AG09309 (cell line): ENCODE measurements at regions not wholly inside any gene's neighbourhood (a gene's known extent, or its start where the extent isn't known, plus 50 kb on each side); places are given as distances from the start of the nearest gene placed in this dataset.

Experiments
- DNase-seq: peaks from one replicate; pipeline ENCODE4 v3.0.0-alpha.2; 2010; ENCODE audit warnings: low read depth
- H3K4me3 ChIP-seq: 2 replicates; pipeline ENCODE4 v1.5.1; 2011; ENCODE audit warnings: mild to moderate bottlenecking, low read depth, low read length, moderate library complexity; ENCODE audit not compliant: control insufficient read depth
- TF ChIP-seq, protein P1 (sequence below): IDR thresholded peaks from 2 replicates; pipeline ENCODE4 v1.5.1; 2011; ENCODE audit warnings: mild to moderate bottlenecking, low read depth, low read length, inconsistent platforms; ENCODE audit not compliant: insufficient read depth, control insufficient read depth; ENCODE audit errors: missing control alignments

DNA sequence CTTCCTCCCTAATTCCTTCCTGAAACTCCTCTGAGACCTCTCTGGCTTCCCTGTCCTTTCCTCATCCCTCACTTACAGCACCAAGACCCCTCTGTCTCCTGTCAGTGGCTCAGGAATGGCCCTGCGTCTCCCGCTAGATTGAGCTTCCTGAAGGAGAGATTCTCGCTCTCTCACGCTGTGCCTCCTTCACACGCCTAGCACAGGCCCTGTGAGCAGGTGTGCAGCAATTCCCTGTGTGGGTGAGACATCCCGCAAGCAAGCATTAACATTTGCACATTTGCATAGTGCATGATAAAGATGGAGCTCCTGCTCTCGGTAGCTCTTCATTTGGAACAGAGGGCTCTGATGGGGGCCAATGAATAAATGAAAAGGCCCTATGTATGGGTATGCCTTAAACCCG is 159.8 kb downstream of the ADAMTS15 start:
- no peak overlapping the region for H3K4me3 ChIP-seq
- no peak for DNase-seq
- TF ChIP-seq, protein P1, sequence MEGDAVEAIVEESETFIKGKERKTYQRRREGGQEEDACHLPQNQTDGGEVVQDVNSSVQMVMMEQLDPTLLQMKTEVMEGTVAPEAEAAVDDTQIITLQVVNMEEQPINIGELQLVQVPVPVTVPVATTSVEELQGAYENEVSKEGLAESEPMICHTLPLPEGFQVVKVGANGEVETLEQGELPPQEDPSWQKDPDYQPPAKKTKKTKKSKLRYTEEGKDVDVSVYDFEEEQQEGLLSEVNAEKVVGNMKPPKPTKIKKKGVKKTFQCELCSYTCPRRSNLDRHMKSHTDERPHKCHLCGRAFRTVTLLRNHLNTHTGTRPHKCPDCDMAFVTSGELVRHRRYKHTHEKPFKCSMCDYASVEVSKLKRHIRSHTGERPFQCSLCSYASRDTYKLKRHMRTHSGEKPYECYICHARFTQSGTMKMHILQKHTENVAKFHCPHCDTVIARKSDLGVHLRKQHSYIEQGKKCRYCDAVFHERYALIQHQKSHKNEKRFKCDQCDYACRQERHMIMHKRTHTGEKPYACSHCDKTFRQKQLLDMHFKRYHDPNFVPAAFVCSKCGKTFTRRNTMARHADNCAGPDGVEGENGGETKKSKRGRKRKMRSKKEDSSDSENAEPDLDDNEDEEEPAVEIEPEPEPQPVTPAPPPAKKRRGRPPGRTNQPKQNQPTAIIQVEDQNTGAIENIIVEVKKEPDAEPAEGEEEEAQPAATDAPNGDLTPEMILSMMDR: no peak

DNA sequence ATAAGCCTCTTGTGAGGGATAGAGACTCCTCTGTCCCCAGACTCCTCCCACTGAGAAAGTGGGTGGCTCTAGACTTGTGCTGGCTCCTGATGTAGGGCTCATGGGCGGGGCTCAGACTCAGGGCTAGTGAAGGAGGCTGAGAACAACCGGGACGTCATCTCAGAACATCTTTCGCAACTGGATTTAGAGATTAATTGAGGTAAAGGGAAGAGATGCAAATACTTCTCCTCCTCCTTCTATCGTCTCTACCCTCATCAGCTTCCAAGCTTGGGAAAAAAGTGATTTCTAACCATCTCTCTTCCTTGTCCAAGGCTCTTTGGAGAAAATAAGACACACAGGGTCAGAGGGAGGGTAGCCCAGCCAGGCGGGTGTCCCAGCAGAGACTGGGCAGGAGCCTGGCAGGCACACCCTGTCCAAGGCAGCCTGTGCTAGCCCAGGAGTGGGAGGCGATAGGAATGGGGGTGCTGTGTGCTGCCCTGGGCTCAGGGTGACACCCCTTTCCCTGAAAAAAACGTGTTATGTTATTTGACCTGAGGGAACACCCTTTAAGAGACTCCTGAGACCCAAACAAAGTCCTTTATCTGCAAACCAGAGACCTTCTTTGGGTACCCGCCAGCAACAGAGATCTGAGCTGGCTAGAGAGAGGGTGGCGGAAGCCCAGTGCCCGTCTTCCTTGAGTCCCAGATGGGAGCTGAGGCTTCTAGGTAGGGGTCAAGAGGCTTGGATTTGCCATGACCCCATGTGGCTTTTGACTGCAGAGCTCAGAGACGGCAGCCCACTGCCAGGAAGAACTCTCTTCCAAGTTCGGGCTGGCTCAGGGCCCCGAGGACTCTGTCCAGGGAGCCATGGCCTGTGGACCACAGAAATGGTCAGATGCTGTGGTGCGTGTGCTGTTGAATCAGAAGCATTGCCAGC is 160.9 kb downstream of the ADAMTS15 start:
- no peak for DNase-seq
- TF ChIP-seq, protein P1: no peak
- no peak overlapping the region for H3K4me3 ChIP-seq

DNA sequence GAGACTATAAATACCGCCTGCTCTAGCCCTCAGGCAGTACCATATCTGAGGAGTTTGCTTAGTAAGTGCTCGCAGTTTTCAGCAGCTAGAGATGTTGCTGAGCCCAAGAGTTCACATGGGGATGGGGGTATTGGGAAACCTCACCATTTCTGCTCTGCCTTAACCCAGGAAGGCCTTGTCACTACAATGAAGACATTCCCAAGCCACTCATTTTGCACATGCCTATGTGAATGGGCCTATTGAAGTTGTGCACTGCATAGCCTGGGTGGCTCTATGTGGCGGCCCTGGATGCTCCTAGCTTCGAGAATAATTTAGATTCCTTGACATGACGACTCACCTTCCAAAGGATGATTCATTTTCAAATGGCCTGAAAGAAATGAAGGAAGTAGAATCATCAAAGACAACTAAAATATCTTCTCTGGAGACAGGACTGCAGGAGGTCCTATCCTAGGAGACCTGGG is 163.4 kb downstream of the ADAMTS15 start:
- H3K4me3 ChIP-seq: no peak overlapping the region
- DNase-seq: no peak
- TF ChIP-seq, protein P1: no peak

DNA sequence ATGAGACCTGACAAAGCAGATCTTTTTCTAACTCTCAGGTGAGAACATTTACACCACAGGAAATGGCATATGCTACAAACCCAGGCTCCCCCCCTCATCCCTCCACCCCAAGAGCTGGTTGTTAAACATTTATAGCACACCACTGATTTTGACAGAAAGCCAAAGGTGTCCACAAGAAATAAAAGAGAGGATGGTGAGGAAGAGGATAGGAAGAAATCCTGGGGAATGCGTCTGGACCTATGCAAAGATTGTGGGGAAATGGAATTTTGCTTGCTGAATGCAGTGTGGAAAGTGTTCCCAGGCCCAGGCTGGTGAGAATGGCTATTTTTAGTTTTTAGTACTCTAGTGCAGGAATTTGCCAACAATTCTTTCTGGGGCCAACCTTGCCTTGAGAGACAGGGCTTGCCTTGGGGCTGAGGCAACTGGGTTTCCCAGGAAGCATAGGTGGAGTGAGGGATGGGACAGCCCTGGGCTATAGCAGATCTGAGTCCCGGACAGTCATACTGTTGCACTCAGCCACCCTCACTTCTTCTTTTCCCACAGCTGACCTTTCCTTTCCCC is 163.9 kb downstream of the ADAMTS15 start:
- DNase-seq: no peak
- H3K4me3 ChIP-seq: no peak overlapping the region
- TF ChIP-seq, protein P1: no peak

DNA sequence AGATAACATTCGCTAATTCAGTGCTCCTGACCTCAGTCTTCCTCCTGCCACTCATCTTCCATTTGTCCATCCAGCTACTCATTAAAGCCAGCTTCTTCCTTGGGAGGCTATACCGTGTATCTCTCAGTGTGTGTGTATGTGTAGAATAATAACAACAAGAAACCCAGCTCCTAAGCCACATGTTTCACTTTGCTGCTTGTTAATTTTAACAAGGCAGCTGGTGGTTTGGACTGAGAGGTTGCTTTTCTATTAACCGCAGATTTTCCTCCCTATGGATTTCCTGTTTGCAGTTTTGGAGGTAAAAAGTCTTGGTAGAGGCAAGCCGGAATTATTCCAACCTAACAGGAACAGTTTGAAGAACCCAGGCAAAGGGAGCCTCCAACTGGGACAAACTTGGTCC is 165.0 kb downstream of the ADAMTS15 start:
- H3K4me3 ChIP-seq: no peak overlapping the region
- DNase-seq: no peak
- TF ChIP-seq, protein P1: no peak

DNA sequence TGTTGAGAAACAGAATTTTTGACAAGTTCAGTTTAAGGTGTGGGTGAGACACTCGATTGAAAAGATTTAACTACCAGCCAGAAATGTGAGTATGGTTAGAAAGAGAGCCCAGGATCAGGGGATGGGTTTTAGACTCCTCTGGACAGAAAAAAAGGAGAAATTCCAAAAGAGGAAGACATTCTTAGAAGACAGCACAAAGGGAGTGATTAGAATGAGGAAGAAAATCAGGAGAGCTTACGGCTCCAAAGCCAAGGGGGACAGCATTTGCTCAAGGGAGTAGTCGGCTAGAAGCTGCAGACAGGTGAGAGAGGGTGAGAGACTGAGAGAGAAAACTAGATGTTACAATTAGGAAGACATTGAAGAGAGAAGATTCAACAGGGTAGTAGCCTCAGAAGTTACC is 166.1 kb downstream of the ADAMTS15 start:
- no peak for DNase-seq
- no peak overlapping the region for H3K4me3 ChIP-seq
- TF ChIP-seq, protein P1: no peak
